GM12892 (cell line): ENCODE measurements at regions not wholly inside any gene's neighbourhood (a gene's known extent, or its start where the extent isn't known, plus 50 kb on each side); places are given as distances from the start of the nearest gene placed in this dataset.
"Not testable (repeated sequence)": the region's sequence is repeated elsewhere in the genome, so short reads cannot be mapped to it uniquely, and the experiment has no call there.

Experiments used
- DNase-seq: peaks from one replicate; pipeline ENCODE4 v3.0.0; 2011; ENCODE audit not compliant: insufficient read length
- FAIRE-seq: peaks from 2 replicates; lab custom pipeline; 2011; peaks lifted over from hg19 to GRCh38; lab: Jason Lieb, UNC
- POLR2A ChIP-seq: IDR thresholded peaks from 2 replicates; pipeline ENCODE4 v1.6.1; 2011; ENCODE audit warnings: low read depth, low read length, control low read depth
- POLR2AphosphoS5 ChIP-seq: IDR thresholded peaks from 2 replicates; pipeline ENCODE4 v1.6.1; 2011; ENCODE audit warnings: low read depth, low read length, control low read depth
- TAF1 ChIP-seq: IDR thresholded peaks from 2 replicates; pipeline ENCODE4 v1.6.1; 2011; ENCODE audit warnings: low read depth, mild to moderate bottlenecking, control low read depth, low read length, borderline replicate concordance

DNA sequence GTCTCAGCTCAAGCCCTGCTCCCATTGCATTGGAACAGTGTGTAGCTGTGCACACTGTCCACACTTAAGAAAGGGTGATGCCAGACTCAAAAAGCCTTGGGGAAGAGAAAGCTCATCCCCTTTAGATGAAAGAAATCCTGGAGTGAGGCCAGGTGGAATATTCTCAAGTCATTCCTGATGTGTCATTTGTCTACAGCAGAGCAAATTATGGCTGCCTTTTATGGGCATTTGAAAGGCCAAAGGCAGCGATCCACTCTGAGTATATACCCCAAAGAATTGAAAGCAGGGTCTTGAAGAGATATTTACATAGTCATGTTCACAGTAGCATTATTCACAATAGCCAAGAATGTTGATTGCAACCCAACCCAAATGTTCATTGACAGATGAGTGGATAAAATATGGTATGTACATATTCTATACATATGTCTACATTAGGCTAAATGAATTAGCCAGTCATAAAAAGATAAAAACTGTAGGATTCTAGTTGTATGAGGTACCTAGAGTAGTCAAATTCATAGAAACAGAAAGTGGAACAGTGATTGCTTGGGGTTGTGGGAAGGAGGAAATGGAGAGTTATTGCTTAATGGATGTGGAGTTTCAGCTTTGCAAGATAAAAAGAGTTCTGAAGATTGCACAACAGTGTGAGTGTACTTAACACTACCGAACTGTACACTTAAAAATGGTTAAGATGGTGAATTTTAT, 214.9 kb downstream of the KCNRG start:
- FAIRE-seq (no peak), DNase-seq (no peak)
- TF ChIP-seq POLR2A, result no peak
- TF ChIP-seq POLR2AphosphoS5, result no peak
- TF ChIP-seq TAF1, result no peak

DNA sequence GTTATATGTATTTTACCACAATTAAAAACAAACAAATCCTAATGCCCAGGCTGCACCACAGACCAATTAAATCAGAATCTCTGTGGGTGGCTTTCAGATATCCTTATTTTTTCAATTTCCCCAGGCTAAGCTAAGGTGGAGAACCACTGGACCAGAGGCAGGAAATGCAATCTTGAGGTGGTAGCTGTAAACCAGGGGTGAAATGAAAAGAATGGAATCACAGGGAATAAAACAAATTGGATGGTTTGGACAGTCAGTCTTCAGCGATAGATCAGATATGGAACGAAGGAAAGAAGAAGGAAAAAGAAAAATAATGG, 215.4 kb downstream of the KCNRG start:
- FAIRE-seq (no peak), DNase-seq (no peak)
- no peak for TF ChIP-seq POLR2A
- TF ChIP-seq TAF1, result no peak
- no peak for TF ChIP-seq POLR2AphosphoS5

DNA sequence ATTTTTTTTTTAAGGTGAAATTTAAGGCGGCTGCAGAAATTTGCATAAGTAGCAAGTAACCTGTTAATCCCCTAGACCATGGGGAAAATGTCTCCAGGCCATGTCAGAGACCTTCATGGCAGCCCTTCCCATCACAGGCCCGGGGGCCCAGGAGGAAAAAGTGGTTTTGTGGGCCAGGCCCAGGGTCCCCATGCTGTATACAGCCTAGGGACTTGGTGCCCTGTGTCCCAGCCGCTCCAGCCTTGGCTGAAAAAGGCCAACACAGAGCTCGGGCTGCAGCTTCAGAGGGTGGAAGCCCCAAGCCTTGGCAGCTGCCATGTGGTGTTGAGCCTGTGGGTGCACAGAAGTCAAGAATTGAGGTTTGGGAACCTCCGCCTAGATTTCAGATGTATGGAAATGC, 218.3 kb downstream of the KCNRG start:
- FAIRE-seq, DNase-seq: not testable (repeated sequence)

DNA sequence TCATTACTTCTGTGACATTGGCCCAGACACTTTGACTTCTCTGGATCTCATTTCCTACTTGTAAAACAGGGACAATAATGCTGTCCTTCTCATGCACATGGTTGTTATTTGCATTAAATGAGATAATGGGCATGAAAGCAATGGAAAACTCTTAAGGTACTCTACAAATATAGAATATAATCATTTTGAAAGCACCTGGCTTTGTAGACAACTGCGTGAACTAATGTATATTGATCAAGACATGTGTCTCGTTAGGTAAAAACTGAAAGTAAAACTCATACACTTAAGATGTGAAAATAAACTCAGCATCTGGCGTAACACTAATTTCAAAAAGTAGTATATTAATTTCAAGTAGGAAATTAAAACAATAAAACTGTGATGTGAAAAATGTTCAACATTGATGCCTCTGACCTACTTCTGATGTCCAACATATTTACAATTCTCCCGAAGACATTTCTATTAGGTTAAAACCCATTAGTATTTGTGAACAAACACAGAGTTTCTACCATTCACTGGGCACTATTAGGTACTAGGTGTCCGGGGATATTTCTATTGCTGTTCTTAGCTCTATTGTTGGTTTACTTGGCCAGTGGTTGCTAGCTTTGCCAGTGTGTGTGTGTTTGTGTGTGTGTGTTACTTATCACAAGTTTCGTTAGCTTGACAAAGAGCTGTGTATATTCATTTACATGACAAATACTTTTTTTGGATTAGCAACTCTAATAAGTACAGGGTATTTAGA, 220.5 kb downstream of the KCNRG start:
- peak; percentile 51 for FAIRE-seq
- DNase-seq, result no peak
- TF ChIP-seq TAF1, result no peak
- TF ChIP-seq POLR2AphosphoS5, result no peak
- no peak for TF ChIP-seq POLR2A

DNA sequence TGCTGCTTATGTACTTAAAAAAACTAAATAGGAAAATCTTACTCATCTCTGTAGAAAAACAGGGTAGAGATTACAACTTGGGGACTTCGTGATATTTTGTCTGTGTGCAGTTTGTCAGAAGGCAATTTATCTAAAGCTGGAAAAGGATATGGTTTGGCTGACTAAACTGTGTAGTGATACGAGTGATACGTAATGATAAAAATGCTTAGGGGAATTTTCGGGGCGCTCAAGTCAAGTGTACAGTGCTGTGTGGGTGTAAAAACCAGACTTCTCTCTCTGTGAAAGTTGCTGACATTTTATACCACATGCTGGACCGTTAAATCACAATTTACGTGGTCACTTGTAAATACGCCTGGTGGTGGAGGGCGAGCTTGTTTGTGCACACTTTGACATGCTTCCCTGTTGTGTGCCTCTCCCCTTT, 221.7 kb downstream of the KCNRG start:
- DNase-seq (no peak), FAIRE-seq (peak; percentile 89)
- TF ChIP-seq POLR2A (no peak), TAF1 (no peak), POLR2AphosphoS5 (no peak; the same call in 1 of the 2 replicates)

DNA sequence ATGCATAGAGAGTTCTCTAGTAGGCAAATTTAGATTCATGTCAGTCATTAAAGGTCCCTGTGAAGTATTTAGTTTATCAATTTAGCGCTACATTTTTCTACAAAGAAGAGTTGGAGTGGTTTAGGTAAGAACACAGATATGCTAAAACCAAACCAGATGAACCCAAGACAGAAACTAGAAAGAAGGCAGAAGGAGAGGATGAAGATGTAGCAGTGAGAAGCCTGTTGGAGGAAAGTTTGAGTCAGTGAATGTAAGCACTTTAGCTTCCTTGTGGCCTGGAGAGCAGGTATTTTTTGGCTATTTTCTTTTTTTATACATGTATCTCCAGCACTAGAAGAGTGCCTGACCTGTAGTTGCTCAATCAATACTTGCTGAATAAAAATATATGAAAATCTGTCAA, 223.7 kb downstream of the KCNRG start:
- TF ChIP-seq TAF1 (no peak), POLR2AphosphoS5 (no peak), POLR2A (no peak)
- no peak for FAIRE-seq
- no peak for DNase-seq

DNA sequence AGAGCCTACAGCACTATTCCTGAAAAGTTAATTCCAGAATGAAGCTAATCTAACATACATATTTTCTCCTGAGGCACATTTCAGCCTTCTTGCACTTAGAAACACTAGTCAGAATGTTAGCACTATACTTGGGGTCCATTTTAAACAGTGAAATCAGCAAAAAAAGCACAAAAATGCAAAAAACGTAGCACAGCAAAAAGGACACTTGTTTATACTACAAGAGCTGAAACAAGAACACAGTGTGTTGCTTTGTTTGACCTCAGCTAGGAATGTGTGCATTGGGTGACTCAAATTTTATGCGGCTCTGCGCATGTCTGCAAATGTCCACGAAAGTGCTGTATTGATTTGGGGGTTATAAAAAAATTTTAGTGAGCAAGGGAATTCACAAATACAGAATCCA, 226.2 kb downstream of the KCNRG start:
- FAIRE-seq (no peak), DNase-seq (no peak)
- TF ChIP-seq POLR2A, result no peak
- no peak for TF ChIP-seq TAF1

DNA sequence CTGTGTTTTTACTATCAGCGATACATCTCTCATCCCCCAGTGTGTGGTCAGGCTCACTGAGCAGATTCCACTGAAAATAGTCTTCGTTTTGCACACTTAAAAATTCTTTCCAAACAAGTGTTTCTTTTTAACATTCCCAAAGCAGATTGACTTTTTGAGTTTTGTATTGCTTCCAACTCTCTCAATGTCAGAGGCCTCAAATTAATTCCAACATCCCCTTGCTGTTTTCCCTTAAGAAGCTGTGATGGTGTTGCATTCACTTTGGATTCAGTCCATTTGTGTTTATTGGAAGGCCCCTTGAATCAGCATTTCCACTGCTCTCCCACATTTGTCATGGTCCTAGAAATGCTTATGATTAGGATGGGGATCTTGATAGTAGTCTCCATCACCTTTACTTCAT, 228.7 kb downstream of the KCNRG start:
- TF ChIP-seq POLR2A, result no peak
- no peak for TF ChIP-seq TAF1
- no peak for TF ChIP-seq POLR2AphosphoS5
- FAIRE-seq (no peak), DNase-seq (no peak)

DNA sequence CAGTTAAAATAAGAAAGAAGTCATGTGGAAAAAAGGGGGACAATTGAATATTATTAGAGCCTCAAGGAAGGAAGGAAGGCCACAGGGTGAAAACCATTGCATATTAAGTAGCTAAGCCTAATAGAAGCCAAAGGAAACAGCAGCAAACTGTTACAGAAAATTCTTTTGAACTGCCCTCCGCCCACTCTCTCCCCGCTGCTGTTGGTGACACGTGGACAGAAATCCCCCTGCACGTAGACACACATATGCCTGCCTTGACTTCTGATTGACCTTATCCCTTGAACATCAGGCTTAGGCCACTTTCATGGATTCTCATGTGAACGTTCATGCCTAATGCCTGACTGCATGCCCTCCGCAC, 229.1 kb downstream of the KCNRG start:
- DNase-seq (no peak), FAIRE-seq (no peak)
- TF ChIP-seq POLR2A, result no peak

DNA sequence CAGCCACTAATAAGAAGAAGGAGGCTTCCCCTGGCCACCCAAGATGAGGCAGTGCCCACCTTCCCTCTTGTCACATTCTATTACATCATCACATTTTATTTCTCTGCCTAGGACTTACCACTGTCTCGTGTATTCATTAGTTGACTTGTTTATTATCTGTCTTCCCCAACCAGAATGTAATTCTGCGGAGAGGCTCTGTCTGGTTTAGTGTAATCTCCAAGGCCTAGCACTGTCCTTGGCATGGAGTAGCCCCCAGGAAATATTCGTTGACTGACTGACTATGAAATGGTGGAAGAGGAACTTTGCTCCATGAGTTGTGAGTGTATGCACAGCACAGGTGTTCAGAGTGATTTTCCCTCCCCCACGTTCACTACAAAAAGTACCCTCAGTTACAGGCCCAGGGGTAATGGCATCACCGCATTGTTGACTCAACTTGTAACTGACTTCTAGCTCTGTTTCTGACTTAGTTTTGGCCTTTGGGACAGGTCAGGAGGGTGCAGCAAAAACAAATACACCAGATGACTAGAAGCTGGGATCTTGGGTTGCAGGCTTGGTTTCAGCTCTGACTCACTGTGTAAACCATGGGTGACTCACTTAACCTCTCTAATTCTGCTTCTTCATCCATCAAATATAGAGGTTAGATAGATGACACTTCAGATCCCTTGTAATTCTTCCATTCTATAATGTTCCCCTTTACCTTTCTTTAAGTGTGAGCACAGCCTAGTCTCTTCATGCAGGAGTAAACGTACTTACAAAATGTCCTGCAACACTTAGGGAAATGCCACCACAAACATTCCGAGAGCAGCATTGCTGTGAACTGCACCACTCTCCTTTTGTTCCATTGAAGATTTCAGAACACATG, 229.7 kb downstream of the KCNRG start:
- DNase-seq (no peak), FAIRE-seq (peak; percentile 81)
- peak; percentile 38; the same call in 1 of the 2 replicates for TF ChIP-seq POLR2AphosphoS5
- TF ChIP-seq TAF1, result no peak
- no peak for TF ChIP-seq POLR2A

DNA sequence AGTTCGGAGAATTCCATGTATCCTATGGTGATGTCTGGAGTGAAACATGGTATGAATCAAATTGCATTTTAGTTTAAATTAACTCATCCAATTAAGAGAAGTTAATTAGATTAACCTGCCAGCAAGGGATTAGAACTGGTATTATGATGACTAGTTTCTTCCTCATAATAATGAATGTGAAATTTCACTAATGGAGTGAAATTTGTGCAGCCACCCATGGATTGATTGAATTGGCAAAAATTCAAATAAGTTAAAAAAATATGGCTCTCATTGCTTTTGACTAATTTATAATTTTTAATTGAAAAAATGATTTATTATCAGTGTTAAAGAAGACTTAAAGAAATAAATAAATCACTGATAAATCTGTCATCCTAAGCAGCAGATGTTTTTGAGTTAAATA, 232.0 kb downstream of the KCNRG start:
- FAIRE-seq, result no peak
- TF ChIP-seq TAF1 (no peak), POLR2AphosphoS5 (no peak), POLR2A (no peak)
- DNase-seq, result no peak

DNA sequence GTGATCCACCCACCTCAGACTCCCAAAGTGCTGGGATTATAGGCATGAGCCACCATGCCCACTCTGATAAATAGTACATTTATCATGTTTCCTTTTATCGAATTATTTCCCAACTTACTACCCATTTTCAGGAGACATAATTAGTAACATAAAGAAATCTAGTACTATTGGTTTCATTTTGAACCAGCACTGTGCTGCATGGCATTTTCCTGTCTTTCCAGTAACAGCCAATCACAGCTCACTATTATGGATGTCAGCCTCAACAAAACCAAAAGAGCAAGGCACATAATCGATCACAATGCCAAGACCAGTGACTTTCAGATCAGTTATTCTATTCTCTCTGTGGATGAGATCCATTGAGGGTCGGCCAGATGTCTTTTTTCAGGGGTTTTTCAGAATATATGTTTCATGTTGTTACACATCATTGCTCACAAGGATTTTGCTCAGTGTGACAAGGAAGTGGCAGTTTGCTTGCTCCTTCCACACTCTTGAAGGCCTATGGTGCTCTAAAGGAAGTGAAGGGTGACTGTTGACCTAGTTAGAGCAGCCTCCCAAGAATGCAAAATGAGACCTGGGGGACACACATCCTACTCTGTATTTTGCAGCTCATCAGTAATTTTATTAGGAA, 233.4 kb downstream of the KCNRG start:
- TF ChIP-seq POLR2AphosphoS5 (no peak), TAF1 (no peak), POLR2A (no peak)
- no peak for DNase-seq
- FAIRE-seq, result no peak

DNA sequence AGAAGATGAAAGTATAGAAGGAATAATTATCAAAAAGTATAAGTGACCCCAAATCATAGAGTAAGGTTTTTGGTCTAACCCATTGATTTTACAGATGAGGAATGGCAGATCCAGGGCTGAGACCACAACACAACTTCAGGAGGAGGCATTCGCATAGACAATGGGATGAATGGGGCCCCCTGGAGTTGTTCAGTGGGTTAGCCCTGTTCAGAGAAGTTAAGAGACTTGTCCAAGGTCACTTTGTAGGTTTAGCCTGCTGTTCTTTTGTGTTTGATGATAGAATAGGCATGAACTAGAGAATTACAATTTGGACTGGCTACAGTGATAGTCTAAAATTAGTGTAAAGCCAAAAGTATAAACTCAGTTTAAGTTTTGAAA, 233.9 kb downstream of the KCNRG start:
- FAIRE-seq, result no peak
- DNase-seq, result no peak
- TF ChIP-seq POLR2AphosphoS5 (no peak), POLR2A (no peak), TAF1 (no peak)
